H9 (cell line): ENCODE measurements at regions not wholly inside any gene's neighbourhood (a gene's known extent, or its start where the extent isn't known, plus 50 kb on each side); places are given as distances from the start of the nearest gene placed in this dataset.

Source experiments
- DNase-seq: peaks from one replicate; pipeline ENCODE4 v3.0.0-alpha.2; 2017
- H2AFZ ChIP-seq: one replicate; pipeline ENCODE4 v1.6.1; 2013; ENCODE audit warnings: mild to moderate bottlenecking, low read length, control low read depth, moderate library complexity
- H2AK5ac ChIP-seq: 2 replicates; pipeline ENCODE4 v1.6.1; 2013; ENCODE audit warnings: low read length, control low read depth, mixed read lengths; ENCODE audit not compliant: insufficient read length
- H2BK120ac ChIP-seq: one replicate; pipeline ENCODE4 v1.6.1; 2013; ENCODE audit warnings: low read depth, mild to moderate bottlenecking, low read length, control low read depth, inconsistent platforms; ENCODE audit not compliant: poor library complexity, severe bottlenecking
- H2BK12ac ChIP-seq: 2 replicates; pipeline ENCODE4 v1.6.1; 2013; ENCODE audit warnings: low read length, control low read depth, mixed read lengths, low read depth; ENCODE audit not compliant: insufficient read length
- H2BK15ac ChIP-seq: 2 replicates; pipeline ENCODE4 v1.6.1; 2013; ENCODE audit warnings: low read depth, low read length, control low read depth
- H2BK20ac ChIP-seq: one replicate; pipeline ENCODE4 v1.6.1; 2013; ENCODE audit warnings: low read depth, mild to moderate bottlenecking, low read length, control low read depth, inconsistent platforms; ENCODE audit not compliant: poor library complexity, severe bottlenecking
- H2BK5ac ChIP-seq: 2 replicates; pipeline ENCODE4 v1.6.1; 2013; ENCODE audit warnings: low read length, control low read depth, mixed read lengths; ENCODE audit not compliant: insufficient read length
- H3K14ac ChIP-seq: 2 replicates; pipeline ENCODE4 v1.6.1; 2013; ENCODE audit warnings: low read length, control low read depth; ENCODE audit not compliant: insufficient read depth
- H3K18ac ChIP-seq: 2 replicates; pipeline ENCODE4 v1.6.1; 2013; ENCODE audit warnings: low read depth, mild to moderate bottlenecking, mixed read lengths, low read length, control low read depth; ENCODE audit not compliant: insufficient read length
- H3K23ac ChIP-seq: 2 replicates; pipeline ENCODE4 v1.6.1; 2013; ENCODE audit warnings: low read length, control low read depth, mixed read lengths, low read depth; ENCODE audit not compliant: insufficient read length
- H3K23me2 ChIP-seq: 2 replicates; pipeline ENCODE4 v1.6.1; 2013; ENCODE audit warnings: low read depth, mild to moderate bottlenecking, mixed read lengths, low read length, control low read depth; ENCODE audit not compliant: insufficient read length, poor library complexity, severe bottlenecking
- H3K27ac ChIP-seq: 2 replicates; pipeline ENCODE4 v1.5.1; 2013; ENCODE audit warnings: low read length, control low read depth, mixed read lengths, low read depth; ENCODE audit not compliant: insufficient read length
- H3K27me3 ChIP-seq: 2 replicates; pipeline ENCODE4 v1.6.1; 2013; ENCODE audit warnings: low read length, control low read depth, inconsistent platforms; ENCODE audit not compliant: insufficient read depth
- H3K4ac ChIP-seq: 2 replicates; pipeline ENCODE4 v1.6.1; 2013; ENCODE audit warnings: low read depth, mild to moderate bottlenecking, control low read depth, inconsistent platforms, low read length, moderate library complexity
- H3K4me1 ChIP-seq: 2 replicates; pipeline ENCODE4 v1.6.1; 2013; ENCODE audit warnings: low read length, control low read depth, inconsistent platforms; ENCODE audit not compliant: insufficient read depth
- H3K4me2 ChIP-seq: 2 replicates; pipeline ENCODE4 v1.6.1; 2013; ENCODE audit warnings: low read length, control low read depth, mixed read lengths; ENCODE audit not compliant: insufficient read length, insufficient read depth
- H3K56ac ChIP-seq: 2 replicates; pipeline ENCODE4 v1.6.1; 2013; ENCODE audit warnings: low read depth, mild to moderate bottlenecking, mixed read lengths, low read length, control low read depth; ENCODE audit not compliant: insufficient read length
- H3K79me1 ChIP-seq: 2 replicates; pipeline ENCODE4 v1.6.1; 2013; ENCODE audit warnings: low read depth, mild to moderate bottlenecking, moderate library complexity, low read length, control low read depth, inconsistent platforms; ENCODE audit not compliant: insufficient read depth, poor library complexity, severe bottlenecking
- H3K79me2 ChIP-seq: 2 replicates; pipeline ENCODE4 v1.6.1; 2013; ENCODE audit warnings: low read length, control low read depth, inconsistent platforms; ENCODE audit not compliant: insufficient read depth
- H3K9ac ChIP-seq: 2 replicates; pipeline ENCODE4 v1.6.1; 2013; ENCODE audit warnings: low read length, control low read depth, mixed read lengths; ENCODE audit not compliant: insufficient read length; ENCODE audit errors: extremely low read depth
- H3K9me3 ChIP-seq: one replicate; pipeline ENCODE4 v1.6.1; 2013; ENCODE audit warnings: low read depth, low read length, inconsistent platforms; ENCODE audit not compliant: control insufficient read depth
- H3T11ph ChIP-seq: one replicate; pipeline ENCODE4 v1.6.1; 2013; ENCODE audit warnings: mild to moderate bottlenecking, low read length, control low read depth, inconsistent platforms
- H4K20me1 ChIP-seq: one replicate; pipeline ENCODE4 v1.6.1; 2013; ENCODE audit not compliant: control insufficient read depth, insufficient read length, insufficient read depth
- H4K5ac ChIP-seq: 2 replicates; pipeline ENCODE4 v1.6.1; 2013; ENCODE audit warnings: low read depth, mild to moderate bottlenecking, mixed read lengths, low read length, control low read depth; ENCODE audit not compliant: insufficient read length
- H4K8ac ChIP-seq: replicated peaks from 2 replicates; pipeline ENCODE4 v1.6.1; 2013; ENCODE audit warnings: low read length, control low read depth, mixed read lengths, low read depth; ENCODE audit not compliant: insufficient read length
- H4K91ac ChIP-seq: 2 replicates; pipeline ENCODE4 v1.6.1; 2013; ENCODE audit warnings: low read depth, mild to moderate bottlenecking, moderate library complexity, mixed read lengths, low read length, control low read depth; ENCODE audit not compliant: insufficient read length
- H3K27ac Mint-ChIP-seq, 3 experiments: 2 replicates in 2 of 3; 3 replicates in 1 of 3; pipeline ENCODE4 v1.8.0; 2020 to 2021; ENCODE audit warnings: mixed read lengths in 3 of 3, mild to moderate bottlenecking in 1 of 3, moderate library complexity in 1 of 3
- H3K27me3 Mint-ChIP-seq: 2 replicates; pipeline ENCODE4 v1.8.0; 2021; ENCODE audit warnings: low read depth, mild to moderate bottlenecking, moderate library complexity, mixed read lengths
- H3K36me3 Mint-ChIP-seq, 3 experiments: 2 replicates in 2 of 3; 3 replicates in 1 of 3; pipeline ENCODE4 v1.8.0; 2020 to 2021; ENCODE audit warnings: low read depth in 3 of 3, mixed read lengths in 3 of 3; ENCODE audit not compliant: insufficient read depth in 1 of 3
- H3K4me1 Mint-ChIP-seq, 2 experiments: 2 replicates each; pipeline ENCODE4 v1.8.0; 2020; ENCODE audit warnings: mixed read lengths in 2 of 2
- H3K4me3 Mint-ChIP-seq, 2 experiments: 2 replicates in 1 of 2; 3 replicates in 1 of 2; pipeline ENCODE4 v1.8.0; 2020 to 2021; ENCODE audit warnings: mild to moderate bottlenecking in 2 of 2, mixed read lengths in 2 of 2, moderate library complexity in 1 of 2
- H3K9me3 Mint-ChIP-seq, 2 experiments: 2 replicates in 1 of 2; 3 replicates in 1 of 2; pipeline ENCODE4 v1.8.0; 2020; ENCODE audit warnings: mild to moderate bottlenecking in 2 of 2, mixed read lengths in 2 of 2, moderate library complexity in 1 of 2
- WGBS: extraction: QIAGEN DNeasy Blood & Tissue Kit; methylation state at CpG from one replicate; pipeline ENCODE4 v1.1.7; 2013; ENCODE audit warnings: missing lambda C conversion rate, low lambda C conversion rate, mixed read lengths; ENCODE audit not compliant: insufficient read length; ENCODE audit errors: extremely low coverage; 5-methylcytosine and 5-hydroxymethylcytosine counted together
- TF ChIP-seq, protein P1 (sequence below): fragments of 200-600 bp; sonication (generic); conservative IDR thresholded peaks from 3 replicates; pipeline ENCODE4 v1.8.0; 2021; ENCODE audit warnings: antibody characterized with exemption, mild to moderate bottlenecking

DNA sequence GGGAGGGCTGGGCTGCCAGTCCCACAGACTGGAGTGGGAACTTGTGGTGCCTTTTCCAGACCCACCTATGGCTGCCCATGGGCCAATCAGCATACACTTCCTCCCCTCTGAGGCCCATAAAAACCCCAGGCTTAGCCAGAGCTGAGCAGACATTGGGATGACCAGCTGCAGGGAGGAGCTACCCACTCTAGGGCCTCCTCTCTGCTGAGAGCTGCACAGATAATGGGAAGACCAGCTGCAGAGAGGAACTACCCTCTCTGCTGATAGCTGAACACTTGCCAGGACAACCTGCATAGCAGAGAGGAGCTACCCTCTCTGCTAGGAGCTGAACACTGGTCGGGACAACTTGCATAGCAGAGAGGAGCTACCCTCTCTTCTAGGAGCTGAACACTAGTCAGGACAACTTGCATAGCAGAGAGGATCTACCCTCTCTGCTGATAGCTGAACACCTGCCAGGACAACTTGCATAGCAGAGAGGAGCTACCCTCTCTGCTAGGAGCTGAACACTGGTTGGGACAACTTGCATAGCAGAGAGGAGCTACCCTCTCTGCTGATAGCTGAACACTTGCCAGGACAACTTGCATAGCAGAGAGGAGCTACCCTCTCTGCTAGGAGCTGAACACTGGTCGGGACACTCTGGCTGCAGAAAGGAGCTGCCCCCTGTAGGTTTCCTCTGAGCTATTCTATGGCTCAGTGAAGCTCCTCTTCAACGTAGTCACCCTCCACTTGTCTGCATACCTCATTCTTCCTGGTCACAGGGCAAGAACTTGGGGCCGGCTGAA, 88.3 kb upstream of the CACUL1 start:
- no peak overlapping the region for H3K4me3 Mint-ChIP-seq
- Histone ChIP-seq H2AFZ (no peak overlapping the region), H2AK5ac (no peak overlapping the region), H3K27ac (no peak overlapping the region), H2BK120ac (no peak overlapping the region), H3K9me3 (no peaks in the 10 kb centered on the region), H3K4me1 (no peaks in the 10 kb centered on the region), H3K23me2 (no peaks in the 10 kb centered on the region), H3K23ac (no peak overlapping the region), H4K8ac (no peak overlapping the region), H4K5ac (no peak overlapping the region), H2BK15ac (no peak overlapping the region), H2BK12ac (no peak overlapping the region), H4K20me1 (no peaks in the 10 kb centered on the region), H3K79me1 (no peaks in the 10 kb centered on the region), H3K27me3 (no peaks in the 10 kb centered on the region), H3K4me2 (no peak overlapping the region), H2BK20ac (no peak overlapping the region), H3K18ac (no peak overlapping the region), H3K9ac (no peak overlapping the region), H3K14ac (no peak overlapping the region), H3T11ph (no peak overlapping the region), H3K56ac (no peak overlapping the region), H3K4ac (no peak overlapping the region), H4K91ac (no peak overlapping the region), H2BK5ac (no peak overlapping the region), H3K79me2 (no peaks in the 10 kb centered on the region)
- TF ChIP-seq, protein P1, sequence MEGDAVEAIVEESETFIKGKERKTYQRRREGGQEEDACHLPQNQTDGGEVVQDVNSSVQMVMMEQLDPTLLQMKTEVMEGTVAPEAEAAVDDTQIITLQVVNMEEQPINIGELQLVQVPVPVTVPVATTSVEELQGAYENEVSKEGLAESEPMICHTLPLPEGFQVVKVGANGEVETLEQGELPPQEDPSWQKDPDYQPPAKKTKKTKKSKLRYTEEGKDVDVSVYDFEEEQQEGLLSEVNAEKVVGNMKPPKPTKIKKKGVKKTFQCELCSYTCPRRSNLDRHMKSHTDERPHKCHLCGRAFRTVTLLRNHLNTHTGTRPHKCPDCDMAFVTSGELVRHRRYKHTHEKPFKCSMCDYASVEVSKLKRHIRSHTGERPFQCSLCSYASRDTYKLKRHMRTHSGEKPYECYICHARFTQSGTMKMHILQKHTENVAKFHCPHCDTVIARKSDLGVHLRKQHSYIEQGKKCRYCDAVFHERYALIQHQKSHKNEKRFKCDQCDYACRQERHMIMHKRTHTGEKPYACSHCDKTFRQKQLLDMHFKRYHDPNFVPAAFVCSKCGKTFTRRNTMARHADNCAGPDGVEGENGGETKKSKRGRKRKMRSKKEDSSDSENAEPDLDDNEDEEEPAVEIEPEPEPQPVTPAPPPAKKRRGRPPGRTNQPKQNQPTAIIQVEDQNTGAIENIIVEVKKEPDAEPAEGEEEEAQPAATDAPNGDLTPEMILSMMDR = no peak
- no peaks in the 10 kb centered on the region for H3K36me3 Mint-ChIP-seq
- DNase-seq = no peak
- no peak overlapping the region for H3K27ac Mint-ChIP-seq
- H3K4me1 Mint-ChIP-seq = peaks cover 18 to 20% of the 10 kb centered on the region in 2 experiments
- no CpG with 5 or more reads among the region's 4 CpGs for WGBS
- peaks cover 2% of the 10 kb centered on the region for H3K27me3 Mint-ChIP-seq
- no peaks in the 10 kb centered on the region for H3K9me3 Mint-ChIP-seq
